ENCODE measurements at regions not wholly inside any gene's neighbourhood (a gene's known extent, or its start where the extent isn't known, plus 50 kb on each side); places are given as distances from the start of the nearest gene placed in this dataset.

- TF ChIP-seq EZH2phosphoT487 (IDR thresholded peaks at IDR 0.05; ENCODE audit: insufficient read depth, low read depth) (no peak), EZH2 (IDR thresholded peaks at IDR 0.05; ENCODE audit: insufficient read depth, poor library complexity, severe bottlenecking) (no peak)
Measured at GRCh38 chr9:78778318-78778717, 481.4 kb downstream of the PSAT1 start.

Measured in GM23248 (cell line).